HCT116 (cell line): ENCODE measurements at regions not wholly inside any gene's neighbourhood (a gene's known extent, or its start where the extent isn't known, plus 50 kb on each side); places are given as distances from the start of the nearest gene placed in this dataset.

Source experiments
- ATAC-seq: fragments of 200-7000 bp; cut with Tn5 transposase; 2 replicates; pipeline ENCODE4 v1.9.1; 2020; ENCODE audit warnings: mild to moderate bottlenecking, moderate library complexity
- BruUV-seq: library from RNA; stranded (reverse); fragments of 400-500 nt; replicated peaks from 2 replicates; lab custom pipeline; 2021; lab: Mats Ljungman, UMichigan
- CTCF ChIA-PET: fragments of 300-600 bp; sonication (Branson Sonifier 250); formaldehyde crosslinking; loops from one replicate; lab custom pipeline; 2021; ENCODE audit warnings: antibody characterized with exemption; lab: Charles Lee
- POLR2A ChIA-PET: fragments of 300-600, 350-600 bp; sonication (Branson Sonifier 250); formaldehyde crosslinking; loops from one replicate; lab custom pipeline; 2021; ENCODE audit warnings: antibody characterized with exemption; lab: Charles Lee
- RAD21 ChIA-PET, 2 experiments: fragments of 300-600 bp; sonication (Branson Sonifier 250); formaldehyde crosslinking; loops; one replicate each; lab custom pipeline; 2023; ENCODE audit warnings: low total read pairs in 2 of 2; ENCODE audit not compliant: uncharacterized antibody in 2 of 2, unreplicated experiment in 2 of 2, low non-redundant PET in 1 of 2; lab: Charles Lee
- DNase-seq: peaks from one replicate; pipeline ENCODE4 v3.0.0-alpha.2; 2010; ENCODE audit warnings: low read depth, low spot score
- H2AFZ ChIP-seq: fragments of 200-600 bp; shearing (Covaris generic), sonication (generic); 2 replicates; pipeline ENCODE4 v1.6.1; 2017; ENCODE audit warnings: low read depth, mixed run types, mixed read lengths, antibody characterized with exemption, low read length; ENCODE audit not compliant: poor library complexity, severe bottlenecking
- H3K27ac ChIP-seq: 2 replicates; pipeline ENCODE4 v1.5.1; 2012; ENCODE audit warnings: low read depth, low read length
- H3K27me3 ChIP-seq: fragments of 200-600 bp; sonication (generic); 2 replicates; pipeline ENCODE4 v1.6.1; 2016; ENCODE audit warnings: mixed run types, low read length, mixed read lengths; ENCODE audit not compliant: insufficient read depth
- H3K36me3 ChIP-seq, 2 experiments: fragments of 200-500 bp in 1 of 2; fragments of 200-600 bp in 1 of 2; sonication (Bioruptor generic) in 1 of 2; sonication (generic) in 1 of 2; 2 replicates each; pipeline versions ENCODE4 v1.5.1 to v1.6.1; 2014 to 2016; ENCODE audit warnings: low read length in 2 of 2, inconsistent platforms in 1 of 2, mixed read lengths in 1 of 2, mixed run types in 1 of 2; ENCODE audit not compliant: insufficient read depth in 2 of 2, control insufficient read depth in 1 of 2
- H3K4me1 ChIP-seq, 2 experiments: fragments of 200-600 bp in 1 of 2; sonication (generic) in 1 of 2; 2 replicates each; pipeline versions ENCODE4 v1.5.1 to v1.6.1; 2012 to 2017; ENCODE audit warnings: low read length in 2 of 2, inconsistent platforms in 1 of 2, mild to moderate bottlenecking in 1 of 2, mixed read lengths in 1 of 2, mixed run types in 1 of 2, moderate library complexity in 1 of 2; ENCODE audit not compliant: insufficient read depth in 2 of 2, control insufficient read depth in 1 of 2
- H3K4me2 ChIP-seq: fragments of 200-600 bp; sonication (generic); 2 replicates; pipeline ENCODE4 v1.6.1; 2017; ENCODE audit warnings: mixed run types, low read length, mixed read lengths
- H3K4me3 ChIP-seq, 2 experiments: fragments of 200-600 bp in 1 of 2; sonication (generic) in 1 of 2; replicated peaks in 1 of 2; 2 replicates each; pipeline ENCODE4 v1.5.1; 2011 to 2016; ENCODE audit warnings: low read length in 2 of 2, control low read depth in 1 of 2, low read depth in 1 of 2, mild to moderate bottlenecking in 1 of 2, mixed read lengths in 1 of 2, mixed run types in 1 of 2
- H3K79me2 ChIP-seq: fragments of 200-600 bp; sonication (generic); 2 replicates; pipeline ENCODE4 v1.6.1; 2017; ENCODE audit warnings: mild to moderate bottlenecking, mixed run types, low read length, moderate library complexity, mixed read lengths; ENCODE audit not compliant: insufficient read depth
- H3K9ac ChIP-seq: fragments of 200-600 bp; sonication (generic); 2 replicates; pipeline ENCODE4 v1.6.1; 2016; ENCODE audit warnings: low read length, mixed read lengths
- H3K9me2 ChIP-seq: fragments of 200-600 bp; sonication (generic), shearing (Covaris generic); 2 replicates; pipeline ENCODE4 v1.6.1; 2017; ENCODE audit warnings: mixed run types, mild to moderate bottlenecking, moderate library complexity; ENCODE audit not compliant: insufficient read depth
- H3K9me3 ChIP-seq, 2 experiments: fragments of 200-500 bp in 1 of 2; fragments of 200-600 bp in 1 of 2; sonication (Bioruptor generic) in 1 of 2; sonication (generic) in 1 of 2; 2 replicates each; pipeline ENCODE4 v1.6.1; 2014 to 2017; ENCODE audit warnings: low read length in 2 of 2, mixed read lengths in 2 of 2, inconsistent platforms in 1 of 2, low read depth in 1 of 2, mild to moderate bottlenecking in 1 of 2, mixed run types in 1 of 2, moderate library complexity in 1 of 2; ENCODE audit not compliant: control insufficient read depth in 1 of 2, insufficient read depth in 1 of 2
- H4K20me1 ChIP-seq: fragments of 200-600 bp; sonication (generic), shearing (Covaris generic); 2 replicates; pipeline ENCODE4 v1.6.1; 2017; ENCODE audit warnings: mixed run types, mild to moderate bottlenecking, moderate library complexity; ENCODE audit not compliant: insufficient read depth
- CBX3 ChIP-seq: IDR thresholded peaks from 2 replicates; pipeline ENCODE4 v1.6.1; 2012; ENCODE audit warnings: low read depth
- CEBPB ChIP-seq: IDR thresholded peaks from 2 replicates; pipeline ENCODE4 v1.6.1; 2012; ENCODE audit warnings: low read depth
- EGR1 ChIP-seq: IDR thresholded peaks from 2 replicates; pipeline ENCODE4 v1.6.1; 2012; ENCODE audit warnings: low read depth
- ELF1 ChIP-seq: IDR thresholded peaks from 2 replicates; pipeline ENCODE4 v1.6.1; 2012; ENCODE audit warnings: low read depth, borderline replicate concordance
- POLR2AphosphoS5 ChIP-seq: IDR thresholded peaks from 2 replicates; pipeline ENCODE4 v1.6.1; 2011; ENCODE audit warnings: mild to moderate bottlenecking, low read depth, low read length, moderate library complexity
- RAD21 ChIP-seq: IDR thresholded peaks from 2 replicates; pipeline ENCODE4 v1.6.1; 2012; ENCODE audit warnings: low read depth, mild to moderate bottlenecking
- SIN3A ChIP-seq: IDR thresholded peaks from 2 replicates; pipeline ENCODE4 v1.6.1; 2012; ENCODE audit warnings: low read depth
- SP1 ChIP-seq: IDR thresholded peaks from 2 replicates; pipeline ENCODE4 v1.6.1; 2012; ENCODE audit warnings: low read depth
- TCF7L2 ChIP-seq: IDR thresholded peaks from 2 replicates; pipeline ENCODE4 v1.7.0; 2011; ENCODE audit warnings: borderline replicate concordance, inconsistent platforms; ENCODE audit not compliant: insufficient read depth, insufficient read length; ENCODE audit errors: extremely low read depth
- YY1 ChIP-seq: IDR thresholded peaks from 2 replicates; pipeline ENCODE4 v1.6.1; 2011; ENCODE audit warnings: low read length, low read depth, moderate library complexity, mild to moderate bottlenecking; ENCODE audit not compliant: insufficient replicate concordance; ENCODE audit errors: extremely low read depth
- ZNF274 ChIP-seq: fragments of 200-500 bp; sonication (Bioruptor generic); IDR thresholded peaks from 2 replicates; pipeline ENCODE4 v1.6.1; 2014; ENCODE audit warnings: mild to moderate bottlenecking, low read depth, low read length, inconsistent platforms
- intact Hi-C: fragments of 100-400 bp; cut with micrococcal nuclease; formaldehyde crosslinking; loops from 2 replicates; pipeline ENCODE4 v1.10.0; 2022
- TF ChIP-seq, protein P1 (sequence below): IDR thresholded peaks from 2 replicates; pipeline ENCODE4 v1.6.1; 2012
- TF ChIP-seq, protein P2 (sequence below): IDR thresholded peaks from 2 replicates; pipeline ENCODE4 v1.6.1; 2012
- TF ChIP-seq, protein P3 (sequence below), 3 experiments: fragments of 200-600 bp in 1 of 3; sonication (generic) in 1 of 3; IDR thresholded peaks in 2 of 3; conservative IDR thresholded peaks in 1 of 3; 2 replicates each; pipeline ENCODE4 v1.5.1; 2012 to 2017; ENCODE audit warnings: low read depth in 2 of 3, low read length in 2 of 3, antibody characterized with exemption in 1 of 3, borderline replicate concordance in 1 of 3, control low read depth in 1 of 3, mild to moderate bottlenecking in 1 of 3, mixed read lengths in 1 of 3, mixed run types in 1 of 3, moderate library complexity in 1 of 3; ENCODE audit not compliant: insufficient read depth in 1 of 3
- TF ChIP-seq, protein P4 (sequence below): IDR thresholded peaks from 2 replicates; pipeline ENCODE4 v1.6.1; 2011; ENCODE audit warnings: mild to moderate bottlenecking, low read length, moderate library complexity; ENCODE audit not compliant: insufficient replicate concordance; ENCODE audit errors: extremely low read depth
- TF ChIP-seq, protein P5 (sequence below): IDR thresholded peaks from 2 replicates; pipeline ENCODE4 v1.6.1; 2012; ENCODE audit warnings: low read depth

DNA sequence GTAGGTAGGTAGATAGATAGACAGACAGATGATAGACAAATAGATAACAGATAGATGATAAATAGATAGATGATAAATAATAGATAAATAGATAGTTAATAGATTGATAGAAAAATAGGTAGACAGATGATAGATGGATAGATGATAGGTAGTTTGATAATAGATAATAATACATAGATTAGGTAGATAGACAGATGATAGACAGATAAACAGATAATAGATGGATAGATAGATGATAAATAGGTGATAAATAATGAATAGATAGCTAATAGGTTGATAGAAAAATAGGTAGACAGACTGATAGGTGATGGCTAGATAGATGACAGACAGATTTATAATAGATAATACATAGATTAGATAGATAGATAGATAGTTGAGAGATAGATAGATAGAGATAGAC, 350.5 kb upstream of the DPP6 start:
- Histone ChIP-seq H3K79me2 (no peaks in the 10 kb centered on the region), H4K20me1 (no peaks in the 10 kb centered on the region), H3K27ac (no peak overlapping the region), H3K36me3 (no peaks in the 10 kb centered on the region), H3K4me2 (no peak overlapping the region), H3K9me2 (no peaks in the 10 kb centered on the region), H3K4me1 (no peaks in the 10 kb centered on the region), H2AFZ (no peak overlapping the region), H3K4me3 (no peak overlapping the region), H3K27me3 (no peaks in the 10 kb centered on the region), H3K9me3 (peaks cover 6 to 16% of the 10 kb centered on the region in 2 experiments; a peak in 2 of 4 replicates), H3K9ac (no peak overlapping the region)
- ChIA-PET RAD21 (no interaction called here), CTCF (no interaction called here), POLR2A (no interaction called here)
- no peak for DNase-seq
- no peak for ATAC-seq
- TF ChIP-seq CBX3 (no peak), POLR2AphosphoS5 (no peak), SIN3A (no peak), YY1 (no peak), TCF7L2 (no peak), EGR1 (no peak), ELF1 (no peak), RAD21 (no peak), SP1 (no peak), ZNF274 (no peak), CEBPB (no peak)
- TF ChIP-seq, protein P1, sequence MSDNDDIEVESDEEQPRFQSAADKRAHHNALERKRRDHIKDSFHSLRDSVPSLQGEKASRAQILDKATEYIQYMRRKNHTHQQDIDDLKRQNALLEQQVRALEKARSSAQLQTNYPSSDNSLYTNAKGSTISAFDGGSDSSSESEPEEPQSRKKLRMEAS = no peak
- TF ChIP-seq, protein P2, sequence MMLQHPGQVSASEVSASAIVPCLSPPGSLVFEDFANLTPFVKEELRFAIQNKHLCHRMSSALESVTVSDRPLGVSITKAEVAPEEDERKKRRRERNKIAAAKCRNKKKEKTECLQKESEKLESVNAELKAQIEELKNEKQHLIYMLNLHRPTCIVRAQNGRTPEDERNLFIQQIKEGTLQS = no peak
- TF ChIP-seq, protein P3, sequence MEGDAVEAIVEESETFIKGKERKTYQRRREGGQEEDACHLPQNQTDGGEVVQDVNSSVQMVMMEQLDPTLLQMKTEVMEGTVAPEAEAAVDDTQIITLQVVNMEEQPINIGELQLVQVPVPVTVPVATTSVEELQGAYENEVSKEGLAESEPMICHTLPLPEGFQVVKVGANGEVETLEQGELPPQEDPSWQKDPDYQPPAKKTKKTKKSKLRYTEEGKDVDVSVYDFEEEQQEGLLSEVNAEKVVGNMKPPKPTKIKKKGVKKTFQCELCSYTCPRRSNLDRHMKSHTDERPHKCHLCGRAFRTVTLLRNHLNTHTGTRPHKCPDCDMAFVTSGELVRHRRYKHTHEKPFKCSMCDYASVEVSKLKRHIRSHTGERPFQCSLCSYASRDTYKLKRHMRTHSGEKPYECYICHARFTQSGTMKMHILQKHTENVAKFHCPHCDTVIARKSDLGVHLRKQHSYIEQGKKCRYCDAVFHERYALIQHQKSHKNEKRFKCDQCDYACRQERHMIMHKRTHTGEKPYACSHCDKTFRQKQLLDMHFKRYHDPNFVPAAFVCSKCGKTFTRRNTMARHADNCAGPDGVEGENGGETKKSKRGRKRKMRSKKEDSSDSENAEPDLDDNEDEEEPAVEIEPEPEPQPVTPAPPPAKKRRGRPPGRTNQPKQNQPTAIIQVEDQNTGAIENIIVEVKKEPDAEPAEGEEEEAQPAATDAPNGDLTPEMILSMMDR (IDR thresholded peaks at IDR 0.05 in 2 of 3, conservative IDR thresholded peaks at IDR 0.05 in 1 of 3; ENCODE audit: borderline replicate concordance in 1 of 3, insufficient read depth in 1 of 3, low read depth in 2 of 3, low read length in 2 of 3) = no peak
- TF ChIP-seq, protein P4, sequence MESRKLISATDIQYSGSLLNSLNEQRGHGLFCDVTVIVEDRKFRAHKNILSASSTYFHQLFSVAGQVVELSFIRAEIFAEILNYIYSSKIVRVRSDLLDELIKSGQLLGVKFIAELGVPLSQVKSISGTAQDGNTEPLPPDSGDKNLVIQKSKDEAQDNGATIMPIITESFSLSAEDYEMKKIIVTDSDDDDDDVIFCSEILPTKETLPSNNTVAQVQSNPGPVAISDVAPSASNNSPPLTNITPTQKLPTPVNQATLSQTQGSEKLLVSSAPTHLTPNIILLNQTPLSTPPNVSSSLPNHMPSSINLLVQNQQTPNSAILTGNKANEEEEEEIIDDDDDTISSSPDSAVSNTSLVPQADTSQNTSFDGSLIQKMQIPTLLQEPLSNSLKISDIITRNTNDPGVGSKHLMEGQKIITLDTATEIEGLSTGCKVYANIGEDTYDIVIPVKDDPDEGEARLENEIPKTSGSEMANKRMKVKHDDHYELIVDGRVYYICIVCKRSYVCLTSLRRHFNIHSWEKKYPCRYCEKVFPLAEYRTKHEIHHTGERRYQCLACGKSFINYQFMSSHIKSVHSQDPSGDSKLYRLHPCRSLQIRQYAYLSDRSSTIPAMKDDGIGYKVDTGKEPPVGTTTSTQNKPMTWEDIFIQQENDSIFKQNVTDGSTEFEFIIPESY = no peak
- TF ChIP-seq, protein P5, sequence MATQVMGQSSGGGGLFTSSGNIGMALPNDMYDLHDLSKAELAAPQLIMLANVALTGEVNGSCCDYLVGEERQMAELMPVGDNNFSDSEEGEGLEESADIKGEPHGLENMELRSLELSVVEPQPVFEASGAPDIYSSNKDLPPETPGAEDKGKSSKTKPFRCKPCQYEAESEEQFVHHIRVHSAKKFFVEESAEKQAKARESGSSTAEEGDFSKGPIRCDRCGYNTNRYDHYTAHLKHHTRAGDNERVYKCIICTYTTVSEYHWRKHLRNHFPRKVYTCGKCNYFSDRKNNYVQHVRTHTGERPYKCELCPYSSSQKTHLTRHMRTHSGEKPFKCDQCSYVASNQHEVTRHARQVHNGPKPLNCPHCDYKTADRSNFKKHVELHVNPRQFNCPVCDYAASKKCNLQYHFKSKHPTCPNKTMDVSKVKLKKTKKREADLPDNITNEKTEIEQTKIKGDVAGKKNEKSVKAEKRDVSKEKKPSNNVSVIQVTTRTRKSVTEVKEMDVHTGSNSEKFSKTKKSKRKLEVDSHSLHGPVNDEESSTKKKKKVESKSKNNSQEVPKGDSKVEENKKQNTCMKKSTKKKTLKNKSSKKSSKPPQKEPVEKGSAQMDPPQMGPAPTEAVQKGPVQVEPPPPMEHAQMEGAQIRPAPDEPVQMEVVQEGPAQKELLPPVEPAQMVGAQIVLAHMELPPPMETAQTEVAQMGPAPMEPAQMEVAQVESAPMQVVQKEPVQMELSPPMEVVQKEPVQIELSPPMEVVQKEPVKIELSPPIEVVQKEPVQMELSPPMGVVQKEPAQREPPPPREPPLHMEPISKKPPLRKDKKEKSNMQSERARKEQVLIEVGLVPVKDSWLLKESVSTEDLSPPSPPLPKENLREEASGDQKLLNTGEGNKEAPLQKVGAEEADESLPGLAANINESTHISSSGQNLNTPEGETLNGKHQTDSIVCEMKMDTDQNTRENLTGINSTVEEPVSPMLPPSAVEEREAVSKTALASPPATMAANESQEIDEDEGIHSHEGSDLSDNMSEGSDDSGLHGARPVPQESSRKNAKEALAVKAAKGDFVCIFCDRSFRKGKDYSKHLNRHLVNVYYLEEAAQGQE = no peak
- no TSS peak for BruUV-seq
- intact Hi-C loops = no loop called here
